ENCODE measurements at regions not wholly inside any gene's neighbourhood (a gene's known extent, or its start where the extent isn't known, plus 50 kb on each side); places are given as distances from the start of the nearest gene placed in this dataset.

- TF ChIP-seq CTCF (IDR thresholded peaks at IDR 0.05; ENCODE audit: poor library complexity) = no peak
- no peak for TF ChIP-seq EZH2 (IDR thresholded peaks at IDR 0.05; ENCODE audit: borderline replicate concordance)
Measured at GRCh38 chr11:131099746-131100145, 183.5 kb upstream of the SNX19 start.

All from hepatocyte (in vitro differentiated cells).